ENCODE measurements at regions not wholly inside any gene's neighbourhood (a gene's known extent, or its start where the extent isn't known, plus 50 kb on each side); places are given as distances from the start of the nearest gene placed in this dataset.

- WGBS, 2 donors: 93 to 96% methylated on average over 1 of the region's 1 CpG
- Histone ChIP-seq H3K4me3 (no peak overlapping the region), H3K27ac (no peak overlapping the region), H3K36me3 (ENCODE audit: low read depth, missing control alignments) (no peaks in the 10 kb centered on the region), H3K27me3 (no peaks in the 10 kb centered on the region), H3K9me3 (no peaks in the 10 kb centered on the region), H3K4me1 (no peaks in the 10 kb centered on the region)
- DNase-seq: no peak
- TF ChIP-seq POLR2A (IDR thresholded peaks at IDR 0.05) (no peak), CTCF (IDR thresholded peaks at IDR 0.05) (no peak)
- intact Hi-C loops (cut with DNase I; ENCODE audit: low total_unique reads): no loop called here
These were observed 707.0 kb upstream of the ZEB2 start for GRCh38 chr2:145226901-145227300.

GRCh38 chr2:145221516-145221915, 701.6 kb upstream of the ZEB2 start:
- Histone ChIP-seq H3K4me3 (no peak overlapping the region), H3K36me3 (ENCODE audit: low read depth, missing control alignments) (no peaks in the 10 kb centered on the region), H3K9me3 (no peaks in the 10 kb centered on the region), H3K4me1 (no peaks in the 10 kb centered on the region), H3K27ac (no peak overlapping the region), H3K27me3 (no peaks in the 10 kb centered on the region)
- DNase-seq: no peak
- intact Hi-C loops (cut with DNase I; ENCODE audit: low total_unique reads): no loop called here
- no peak for TF ChIP-seq POLR2A (IDR thresholded peaks at IDR 0.05)
- TF ChIP-seq CTCF (IDR thresholded peaks at IDR 0.05): no peak
- WGBS, 2 donors: 85 to 90% methylated on average over 1 of the region's 1 CpG

GRCh38 chr2:145221032-145221431, 701.1 kb upstream of the ZEB2 start:
- WGBS, 2 donors: 38% methylated on average over 2 of the region's 2 CpGs

DNA sequence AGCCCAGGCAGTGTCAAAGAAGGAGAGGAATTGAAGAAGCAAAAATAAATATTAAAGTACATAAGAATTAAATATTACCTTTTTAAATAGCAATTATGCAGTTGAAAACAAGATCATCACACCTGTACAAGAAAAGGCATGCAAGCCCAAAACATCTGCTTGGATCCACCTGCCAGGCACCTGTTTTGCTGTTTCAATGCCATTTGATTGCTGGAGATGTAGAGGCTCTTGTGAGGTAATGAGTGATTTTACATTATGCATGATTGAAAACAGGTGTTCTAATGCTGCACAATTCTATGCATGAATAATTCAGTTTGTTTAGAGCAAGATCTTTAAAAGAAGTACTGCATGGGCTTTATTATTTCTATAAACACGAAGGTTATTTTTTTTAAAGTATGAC, 700.6 kb upstream of the ZEB2 start:
- H3K9me3 ChIP-seq: no peaks in the 10 kb centered on the region
- H3K27me3 ChIP-seq: no peaks in the 10 kb centered on the region
- no peak for DNase-seq
- TF ChIP-seq POLR2A (IDR thresholded peaks at IDR 0.05): no peak
- TF ChIP-seq CTCF (IDR thresholded peaks at IDR 0.05): no peak
- WGBS, 2 donors: 80 to 90% methylated on average over 1 of the region's 1 CpG
- no peak overlapping the region for H3K27ac ChIP-seq
- H3K4me3 ChIP-seq: no peak overlapping the region
- intact Hi-C loops (cut with DNase I; ENCODE audit: low total_unique reads): no loop called here
- H3K4me1 ChIP-seq: no peaks in the 10 kb centered on the region
- no peaks in the 10 kb centered on the region for H3K36me3 ChIP-seq (ENCODE audit: low read depth, missing control alignments)

More at GRCh38 chr2:145221032-145221431, 701.1 kb upstream of the ZEB2 start:
- DNase-seq: no peak
- Histone ChIP-seq H3K4me3 (no peak overlapping the region), H3K27ac (no peak overlapping the region), H3K36me3 (ENCODE audit: low read depth, missing control alignments) (no peaks in the 10 kb centered on the region), H3K9me3 (no peaks in the 10 kb centered on the region), H3K4me1 (no peaks in the 10 kb centered on the region), H3K27me3 (no peaks in the 10 kb centered on the region)
- intact Hi-C loops (cut with DNase I; ENCODE audit: low total_unique reads): no loop called here
- TF ChIP-seq POLR2A (IDR thresholded peaks at IDR 0.05): no peak
- no peak for TF ChIP-seq CTCF (IDR thresholded peaks at IDR 0.05)

DNA sequence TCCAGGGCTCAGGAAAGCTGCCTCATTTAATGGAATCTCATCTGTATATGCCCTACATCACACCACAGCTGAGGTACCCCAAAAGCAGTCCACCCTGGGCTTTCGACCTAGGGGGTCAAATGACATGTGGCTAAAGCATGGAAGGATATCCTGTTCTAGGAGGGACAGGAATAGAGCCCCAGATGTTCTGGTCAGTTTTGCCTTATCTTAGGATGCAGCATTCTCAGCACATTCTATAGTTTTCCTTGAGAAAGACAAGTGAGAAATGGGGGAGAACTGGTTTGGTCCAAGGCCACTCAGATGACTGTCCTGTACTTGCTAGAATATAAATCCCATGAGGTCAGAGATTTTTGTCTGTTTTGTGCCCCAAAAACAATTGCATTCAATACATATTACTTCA, 688.0 kb upstream of the ZEB2 start:
- no peak overlapping the region for H3K4me3 ChIP-seq
- no peaks in the 10 kb centered on the region for H3K36me3 ChIP-seq (ENCODE audit: low read depth, missing control alignments)
- H3K9me3 ChIP-seq: no peaks in the 10 kb centered on the region
- 57 to 83% methylated on average over 1 of the region's 1 CpG for WGBS, 2 donors
- H3K4me1 ChIP-seq: no peaks in the 10 kb centered on the region
- no peak for DNase-seq
- H3K27ac ChIP-seq: no peak overlapping the region
- H3K27me3 ChIP-seq: no peaks in the 10 kb centered on the region
- intact Hi-C loops (cut with DNase I; ENCODE audit: low total_unique reads): no loop called here
- TF ChIP-seq CTCF (IDR thresholded peaks at IDR 0.05) (no peak), POLR2A (IDR thresholded peaks at IDR 0.05) (no peak)

Data from testis (tissue), 2 donors.